Body of pancreas (tissue), 4 donors: ENCODE measurements at regions not wholly inside any gene's neighbourhood (a gene's known extent, or its start where the extent isn't known, plus 50 kb on each side); places are given as distances from the start of the nearest gene placed in this dataset.

Experiments
- CTCF ChIP-seq, 7 experiments: fragments of 450-650 bp in 4 of 7; fragments of 200-600 bp in 3 of 7; sonication (generic) in 3 of 7; IDR thresholded peaks; one replicate each; pipeline ENCODE4 v1.5.1; 2016 to 2019; ENCODE audit warnings: antibody characterized with exemption in 7 of 7
- POLR2A ChIP-seq, 3 donors: fragments of 450-650 bp; IDR thresholded peaks; one replicate each; pipeline ENCODE4 v1.6.1; 2016; ENCODE audit warnings: antibody characterized with exemption in 3 of 3, mild to moderate bottlenecking in 2 of 3

- TF ChIP-seq CTCF (IDR thresholded peaks at IDR 0.05) = no peak
- TF ChIP-seq POLR2A (IDR thresholded peaks at IDR 0.05) = no peak
These were observed 94.4 kb upstream of the BMP2 start for GRCh38 chr20:6673071-6673470.
